Kasumi-1 (cell line): ENCODE measurements at regions not wholly inside any gene's neighbourhood (a gene's known extent, or its start where the extent isn't known, plus 50 kb on each side); places are given as distances from the start of the nearest gene placed in this dataset.
A peak's percentile ranks its signal among the peaks of the same experiment; 100 is the strongest.

ENCODE experiments used
- DNase-seq, 2 experiments: peaks; one replicate each; lab custom pipeline; 2025; lab: John Stamatoyannopoulos, UW

DNA sequence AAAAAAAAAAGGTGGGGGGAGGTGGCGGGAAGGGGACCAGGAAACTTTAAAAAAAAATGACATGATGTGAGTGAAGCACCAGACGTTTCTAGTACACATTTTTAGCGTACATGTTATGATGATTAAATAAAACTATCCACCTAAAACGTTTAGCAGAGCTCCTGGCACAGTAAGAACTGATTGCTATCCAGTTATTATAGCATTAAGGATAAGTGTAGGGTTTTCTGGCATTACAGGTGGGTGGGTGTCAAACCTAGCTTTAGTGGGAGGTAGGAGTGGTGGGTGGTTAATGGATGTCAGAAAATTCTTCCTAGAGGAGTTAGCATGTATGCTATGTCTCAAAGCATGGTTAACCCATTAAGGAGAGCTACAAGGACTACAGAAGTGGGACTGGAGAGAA is 2329.5 kb downstream of the MAT2B start:
- DNase-seq = no peak

DNA sequence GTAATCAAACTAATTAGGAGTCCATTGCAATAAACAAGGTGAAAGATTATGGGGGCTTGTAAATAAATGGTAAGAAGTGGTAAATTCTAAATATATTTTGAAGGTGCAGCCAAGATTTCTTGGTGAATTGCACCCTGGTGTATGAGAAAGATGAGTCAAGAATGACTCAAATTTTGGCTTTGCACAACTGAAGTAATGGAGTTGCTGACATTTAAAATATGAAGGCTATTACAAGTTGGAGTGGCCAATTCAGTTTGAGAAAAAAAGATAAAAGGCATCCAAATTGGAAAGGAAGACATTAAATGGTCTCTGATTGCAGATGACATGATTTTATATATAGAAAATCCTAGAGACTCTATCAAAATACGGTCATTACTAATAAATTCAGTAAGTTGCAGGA is 2330.6 kb downstream of the MAT2B start:
- no peak for DNase-seq

DNA sequence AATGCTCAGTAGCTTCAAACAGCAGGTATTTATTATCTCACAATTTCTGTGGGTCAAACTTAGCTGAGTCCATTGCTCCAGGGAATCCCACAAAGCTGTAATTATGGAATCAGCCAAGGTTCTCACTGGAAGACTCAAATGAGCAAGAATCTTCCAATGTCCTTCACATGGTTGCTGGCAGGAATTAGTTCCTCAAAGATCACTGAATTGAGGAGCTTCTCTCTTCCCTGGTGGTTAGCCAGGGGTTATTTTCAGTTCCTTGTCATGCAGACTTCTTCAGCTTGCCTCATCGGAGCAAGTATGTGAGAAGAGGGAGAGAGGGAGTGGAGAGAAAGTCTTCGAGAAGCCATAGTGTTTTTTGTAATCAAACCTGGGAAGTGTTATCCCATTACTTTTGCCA is 2331.9 kb downstream of the MAT2B start:
- peak in 1 of 2 experiments; percentile 15 for DNase-seq

DNA sequence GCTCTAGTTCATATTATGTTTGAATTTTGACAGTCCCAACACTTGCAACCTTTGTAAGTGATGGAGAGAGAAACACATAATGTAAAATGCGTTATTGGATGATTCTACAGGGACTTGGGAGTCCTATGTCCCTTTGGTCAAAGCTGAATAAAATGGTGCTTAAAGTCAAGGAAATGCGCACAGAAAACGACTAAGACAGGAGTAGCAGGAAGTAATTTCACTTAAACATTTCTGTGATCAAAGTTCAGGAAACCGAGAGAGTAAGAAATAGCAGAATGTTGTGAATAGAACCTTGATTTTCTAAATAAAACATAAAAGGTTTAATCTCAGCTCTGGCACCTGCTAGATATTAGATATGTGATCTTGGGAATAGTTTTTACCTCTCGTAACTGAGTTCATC is 2339.2 kb downstream of the MAT2B start:
- no peak for DNase-seq

DNA sequence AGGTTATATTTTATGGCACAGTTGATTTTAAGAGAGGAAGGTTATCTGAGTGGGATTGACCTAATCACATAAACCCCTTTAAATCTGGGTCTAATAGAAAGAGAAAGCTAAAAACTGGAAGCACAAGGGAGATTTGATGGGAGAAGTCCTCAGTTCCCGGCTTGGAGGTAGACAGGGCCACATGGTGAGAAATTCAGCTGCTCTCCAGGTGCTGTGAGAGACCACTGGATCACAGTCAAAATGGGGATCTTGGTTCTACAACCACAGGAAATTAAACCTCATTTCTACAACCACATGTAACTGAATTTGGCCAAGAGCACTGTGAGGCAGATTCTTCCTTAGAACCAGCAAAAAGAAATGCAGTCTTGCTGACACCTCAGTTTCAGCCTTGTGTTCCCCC is 2352.7 kb downstream of the MAT2B start:
- no peak for DNase-seq

DNA sequence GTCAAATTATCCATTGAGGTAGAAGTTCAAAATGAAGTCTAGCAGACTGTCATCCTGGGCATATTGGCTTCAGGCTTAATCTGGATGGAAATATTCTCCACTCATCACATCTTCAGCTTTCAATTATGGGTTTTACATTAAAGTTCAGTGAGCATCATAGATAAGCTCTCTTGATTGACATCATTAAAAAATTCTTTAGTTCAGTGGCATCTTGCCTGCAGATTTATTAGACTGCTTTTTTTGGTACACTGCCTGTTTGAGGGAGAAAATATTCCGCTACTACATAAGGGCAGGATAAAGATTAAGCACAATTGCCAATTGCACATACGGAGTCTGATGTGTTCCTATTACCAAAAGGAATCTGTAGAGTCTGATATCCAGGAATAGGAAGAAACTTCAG is 2353.8 kb downstream of the MAT2B start:
- no peak for DNase-seq

DNA sequence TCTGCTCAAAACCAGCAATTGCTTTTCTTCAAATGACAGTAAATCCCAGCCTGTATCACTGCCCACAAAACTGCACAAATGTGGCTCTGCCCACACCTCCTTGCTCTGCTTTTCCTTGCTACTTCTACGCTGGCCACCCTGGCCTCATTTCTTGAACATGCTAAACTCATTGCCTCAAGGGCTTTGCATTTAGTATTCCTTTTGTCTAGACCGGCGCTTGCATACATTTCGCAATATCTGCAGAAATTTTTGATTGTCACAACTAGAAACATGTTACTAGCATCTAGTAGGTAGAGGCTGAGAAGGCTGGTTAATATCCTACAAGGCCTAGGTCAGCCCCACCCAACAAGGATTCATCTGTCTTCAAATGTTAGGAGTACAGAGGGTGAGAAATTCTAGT is 2357.8 kb downstream of the MAT2B start:
- DNase-seq = no peak

DNA sequence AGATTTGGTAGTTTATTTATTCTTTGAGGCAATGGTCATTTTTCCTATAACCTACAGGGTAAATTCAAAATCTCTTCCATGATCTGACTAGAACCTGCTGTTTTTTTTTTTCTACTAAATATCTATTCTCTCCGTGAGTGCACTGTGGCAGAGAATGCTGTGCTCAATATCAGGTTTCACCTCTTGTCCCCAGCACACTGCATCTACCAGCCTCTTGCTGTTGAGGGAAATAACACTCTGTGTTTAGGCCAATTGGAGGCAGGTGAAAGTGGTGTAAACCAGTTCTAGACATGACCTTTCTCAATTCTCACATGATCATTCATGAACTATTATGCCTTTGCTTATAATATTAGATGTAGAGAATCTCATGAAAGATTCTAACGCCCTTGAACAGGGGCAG is 2365.9 kb downstream of the MAT2B start:
- DNase-seq = no peak

DNA sequence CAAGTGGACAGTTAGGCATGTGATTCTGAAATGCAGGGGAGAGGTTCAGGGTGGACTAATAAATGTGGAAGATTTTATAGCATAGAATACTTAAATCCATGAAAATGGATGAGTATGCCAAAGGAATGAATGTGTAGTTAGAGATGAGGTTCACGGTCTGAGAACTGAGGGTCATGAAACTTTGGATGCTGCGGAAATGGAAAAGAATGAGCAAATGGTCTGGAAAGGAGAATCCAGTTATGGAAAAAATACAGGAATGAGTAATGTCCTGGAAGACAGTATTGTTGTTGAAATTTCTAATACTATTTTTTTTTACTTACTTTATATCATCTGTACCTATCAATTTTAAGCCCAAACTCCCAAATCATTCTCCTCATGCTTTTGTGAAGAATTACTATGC is 2369.4 kb downstream of the MAT2B start:
- no peak for DNase-seq

DNA sequence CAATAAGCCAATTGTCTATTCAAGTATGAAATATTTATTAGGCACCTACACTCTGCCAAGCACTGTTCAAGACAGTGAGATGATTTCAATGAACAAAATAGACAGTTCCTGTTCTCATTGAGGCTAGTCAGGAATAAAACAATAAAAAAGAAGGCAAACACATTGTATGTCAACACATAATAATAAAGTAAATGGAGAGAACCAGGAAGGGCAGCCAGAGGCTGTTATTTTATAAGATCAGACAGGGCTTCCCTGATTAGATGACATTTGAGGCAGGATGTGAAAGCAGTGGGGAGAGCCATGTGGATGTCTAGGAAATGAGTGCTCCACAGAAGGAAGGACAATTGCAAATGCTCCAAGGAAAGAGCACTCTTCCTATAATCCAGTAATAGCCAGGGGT is 2371.1 kb downstream of the MAT2B start:
- DNase-seq = no peak

DNA sequence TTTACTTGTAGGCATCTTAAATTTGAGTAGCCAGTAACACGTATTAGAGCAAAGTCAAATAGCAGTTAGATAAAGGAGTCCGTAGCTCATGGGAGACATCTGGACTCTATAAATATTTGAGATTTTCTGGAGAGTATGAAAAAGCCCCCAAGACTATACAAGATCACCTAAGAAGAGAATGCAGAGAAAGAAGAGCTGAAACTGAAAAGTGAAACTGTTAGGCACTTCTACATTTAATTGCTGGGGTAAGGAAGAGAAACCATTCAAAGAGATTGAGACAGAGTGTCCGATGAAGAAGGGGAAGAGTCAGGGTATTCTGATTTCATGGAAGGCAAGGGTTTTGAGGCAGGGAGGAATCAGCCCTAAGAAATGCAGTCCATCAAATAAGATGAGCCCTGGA is 2372.1 kb downstream of the MAT2B start:
- no peak for DNase-seq

DNA sequence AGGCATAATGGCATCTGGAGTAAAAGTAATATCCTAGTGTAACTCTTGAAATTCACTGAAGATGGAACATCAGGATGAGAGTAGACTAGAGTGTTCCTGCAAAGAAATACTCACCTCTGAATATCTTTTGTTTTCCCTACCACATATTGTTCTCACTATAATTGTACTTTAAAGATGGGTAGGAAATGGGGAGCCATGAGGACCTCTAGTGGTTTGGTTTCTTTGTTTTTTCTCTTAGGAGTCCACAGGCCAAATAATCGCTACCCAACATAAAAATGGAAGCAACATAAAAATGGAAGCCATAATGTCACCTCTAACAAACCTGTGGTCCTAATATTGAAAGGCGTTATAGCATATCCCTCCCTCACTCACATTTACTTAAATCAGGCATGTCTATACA is 2375.8 kb downstream of the MAT2B start:
- peak; percentile 43 to 71 for DNase-seq

DNA sequence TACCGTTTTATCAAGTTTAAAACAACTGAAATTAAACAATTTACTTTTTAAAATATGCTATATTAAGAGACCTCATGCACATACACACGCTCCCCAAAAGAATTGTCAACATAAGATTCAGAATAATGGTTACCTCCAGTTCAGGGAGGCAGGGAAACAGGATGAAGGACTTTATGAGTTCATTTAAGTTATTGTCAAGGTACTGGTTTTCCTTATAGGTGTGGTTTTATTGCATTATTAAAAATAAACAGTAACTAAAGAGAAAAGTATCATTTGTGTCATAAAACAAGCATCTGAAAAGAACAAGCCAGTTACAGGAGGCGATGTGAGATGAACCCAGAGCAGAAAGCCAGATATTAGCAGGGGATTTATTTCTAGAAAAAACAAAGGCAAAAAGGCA is 2376.7 kb downstream of the MAT2B start:
- DNase-seq = no peak

DNA sequence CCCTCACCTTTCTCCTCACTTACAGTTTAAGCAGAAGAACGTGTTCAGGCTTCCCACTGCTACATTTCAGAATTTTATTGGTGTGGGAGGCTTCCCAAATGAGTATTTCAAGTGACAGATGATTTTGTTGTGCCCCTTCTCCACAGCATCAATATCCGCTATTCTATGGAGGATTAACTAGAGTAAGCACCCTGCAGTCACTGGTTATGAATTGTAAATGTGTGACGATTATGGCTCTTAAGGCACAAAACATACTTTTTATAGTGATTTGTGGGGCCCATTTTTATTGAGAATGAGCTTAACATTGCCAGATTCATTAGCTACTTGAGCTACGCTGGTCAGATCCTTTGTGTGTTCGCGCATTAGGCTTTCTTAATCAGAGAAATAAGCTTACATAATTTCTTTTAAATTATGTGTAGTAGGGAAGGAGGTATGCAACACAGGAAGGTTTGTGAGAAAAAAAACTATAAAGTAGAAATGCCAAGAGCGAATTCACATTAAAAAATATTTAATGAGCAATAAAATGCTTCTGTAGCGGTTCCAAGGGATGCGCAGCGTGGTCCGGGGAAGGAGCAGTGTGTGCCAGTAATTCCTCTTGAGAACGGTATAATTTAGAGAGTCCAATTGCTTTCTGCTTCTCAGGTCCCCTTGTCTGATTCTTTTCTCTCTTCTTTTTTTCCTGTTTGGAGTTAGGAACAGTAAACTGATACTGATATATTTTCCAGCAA is 2380.4 kb downstream of the MAT2B start:
- DNase-seq = no peak

DNA sequence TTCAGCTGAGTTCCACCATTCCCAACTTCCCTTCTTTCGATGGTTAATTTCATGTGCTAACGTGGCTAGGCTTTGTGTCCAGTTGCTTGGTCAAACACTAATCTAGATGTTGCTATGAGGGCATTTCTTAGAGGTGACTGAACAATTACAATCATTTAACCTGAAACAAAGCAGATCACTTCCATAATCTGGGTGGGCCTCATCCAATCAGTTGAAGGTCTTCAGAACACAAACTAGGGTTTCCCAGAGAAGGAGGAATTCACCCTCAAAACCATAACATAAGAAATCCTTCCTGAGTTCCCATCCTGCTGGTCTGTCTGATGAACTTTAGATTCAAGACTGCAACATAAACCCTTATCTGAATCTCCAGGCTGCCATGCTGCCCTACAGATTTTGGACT is 2381.7 kb downstream of the MAT2B start:
- DNase-seq = no peak

DNA sequence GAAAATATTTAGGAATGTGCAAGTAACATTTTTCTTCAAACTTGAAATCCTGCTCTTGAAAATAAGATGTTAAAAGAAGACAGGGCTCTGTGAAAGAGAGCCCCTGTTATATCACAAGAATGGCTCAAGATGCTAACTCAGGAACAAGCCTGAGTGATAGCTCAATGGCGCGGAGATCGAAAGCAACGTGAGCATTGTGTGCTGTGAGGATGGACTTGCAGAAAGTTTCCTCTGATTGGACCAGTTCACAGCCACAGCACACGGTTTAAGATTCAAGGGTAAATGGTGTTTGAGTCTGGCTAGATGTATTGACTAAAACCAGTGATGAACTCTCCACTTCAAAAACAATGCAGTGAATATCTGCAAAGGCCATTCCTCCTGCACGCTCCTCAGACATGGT is 2387.0 kb downstream of the MAT2B start:
- DNase-seq = no peak

DNA sequence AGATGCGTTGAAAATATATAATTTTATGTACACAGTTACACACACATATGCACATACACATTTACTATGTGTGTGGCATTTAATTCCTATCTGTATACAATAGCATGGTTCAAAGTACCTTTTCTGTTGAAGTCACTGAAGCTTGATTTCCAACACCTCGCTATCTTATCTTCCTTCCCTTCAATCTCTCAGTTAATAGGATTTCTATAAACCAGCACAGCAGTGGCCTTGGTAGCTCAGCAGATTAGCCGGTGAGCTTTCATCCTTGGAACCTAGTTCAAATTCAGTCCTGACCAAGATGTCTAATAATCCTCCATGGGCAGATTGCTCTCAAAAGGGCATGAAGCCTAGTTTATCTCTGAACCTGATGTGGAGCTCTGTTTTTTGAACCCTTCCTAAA is 2389.5 kb downstream of the MAT2B start:
- DNase-seq = no peak

DNA sequence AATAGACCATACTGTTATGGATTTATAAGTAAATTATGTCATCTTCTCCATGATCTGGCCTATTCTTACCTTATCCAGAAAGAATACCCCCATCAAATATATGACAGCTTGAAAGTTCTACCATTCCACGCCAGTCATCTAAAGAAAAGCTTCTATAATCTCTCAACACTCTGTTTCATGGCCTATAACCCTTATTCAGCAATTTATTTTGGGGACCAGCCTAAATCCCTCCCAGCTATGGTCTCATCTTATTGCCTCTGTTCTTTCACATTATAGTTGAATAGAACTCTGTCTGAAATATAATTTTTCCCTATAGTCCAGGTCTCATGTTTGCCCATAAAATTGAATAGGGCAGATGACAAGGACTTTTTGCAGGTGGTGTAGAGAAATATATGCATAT is 2387.6 kb upstream of the WWC1 start:
- no peak for DNase-seq

DNA sequence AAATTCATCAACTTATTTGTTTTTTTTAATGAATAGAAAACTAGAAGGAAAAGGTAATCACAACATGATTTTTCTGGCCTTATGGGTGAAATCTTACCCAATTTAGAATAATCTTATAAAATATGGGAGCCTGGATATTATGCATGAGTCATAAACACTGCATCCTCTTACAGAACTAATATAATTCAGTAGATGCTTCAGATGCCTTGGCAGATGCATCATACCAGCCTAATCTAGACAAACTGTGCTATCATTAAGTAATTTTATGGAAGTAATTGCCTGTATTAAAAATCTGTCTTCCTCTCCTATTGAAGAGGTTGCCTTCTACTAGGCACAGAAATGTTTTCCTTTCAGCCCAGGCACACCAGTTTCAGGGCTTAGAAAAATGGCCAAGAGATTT is 2384.6 kb upstream of the WWC1 start:
- DNase-seq = no peak

DNA sequence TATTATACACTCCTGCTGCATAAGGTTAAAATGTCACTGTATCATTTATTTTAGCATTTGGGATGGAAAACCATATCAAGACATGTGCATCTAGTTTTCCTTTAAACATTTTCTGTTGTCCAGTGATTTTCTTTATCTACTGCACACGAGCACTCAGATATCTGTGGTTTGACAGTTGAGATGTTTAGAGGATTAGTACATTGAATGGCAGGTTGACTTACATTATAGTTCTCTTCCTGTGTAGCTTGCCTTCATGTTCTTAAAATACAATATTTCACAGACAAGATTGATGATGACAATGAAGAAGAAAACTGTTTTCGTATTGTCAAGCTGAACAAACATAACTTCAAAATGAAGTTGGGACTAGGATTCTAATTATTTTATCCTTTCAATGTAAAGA is 2378.4 kb upstream of the WWC1 start:
- no peak for DNase-seq

DNA sequence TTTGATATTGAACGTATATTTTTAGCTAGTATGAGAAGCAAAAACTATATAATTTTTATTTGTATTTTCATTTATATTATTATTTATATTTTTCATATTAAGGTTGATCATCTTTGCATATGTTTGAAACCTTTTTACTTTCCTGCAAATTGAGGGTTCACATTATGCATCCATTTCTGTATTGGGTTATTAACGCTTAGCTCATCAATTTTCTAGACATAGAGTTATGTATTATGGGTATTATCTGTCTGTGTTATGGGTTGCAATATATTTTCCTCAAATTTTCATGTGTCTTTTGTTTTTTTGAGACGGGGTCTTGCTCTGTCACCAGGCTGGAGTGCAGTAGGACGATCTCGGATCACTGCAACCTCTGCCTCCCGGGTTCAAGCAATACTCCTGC is 2377.0 kb upstream of the WWC1 start:
- no peak for DNase-seq

DNA sequence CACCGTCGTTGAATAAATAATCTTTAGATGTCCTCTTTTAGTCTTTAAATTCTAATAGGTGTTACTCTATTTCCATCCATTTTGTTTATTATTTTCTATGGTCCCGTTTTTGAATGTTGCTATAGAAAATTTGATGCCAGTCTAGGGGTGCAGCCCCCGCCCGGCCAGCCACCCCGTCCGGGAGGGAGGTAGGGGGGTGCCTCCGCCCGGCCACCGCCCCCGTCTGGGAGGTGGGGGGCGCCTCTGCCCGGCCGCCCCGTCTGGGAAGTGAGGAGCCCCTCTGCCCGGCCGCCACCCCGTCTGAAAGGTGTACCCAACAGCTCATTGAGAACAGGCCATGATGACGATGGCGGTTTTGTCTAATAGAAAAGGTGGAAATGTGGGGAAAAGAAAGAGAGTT is 2372.2 kb upstream of the WWC1 start:
- DNase-seq = no peak

DNA sequence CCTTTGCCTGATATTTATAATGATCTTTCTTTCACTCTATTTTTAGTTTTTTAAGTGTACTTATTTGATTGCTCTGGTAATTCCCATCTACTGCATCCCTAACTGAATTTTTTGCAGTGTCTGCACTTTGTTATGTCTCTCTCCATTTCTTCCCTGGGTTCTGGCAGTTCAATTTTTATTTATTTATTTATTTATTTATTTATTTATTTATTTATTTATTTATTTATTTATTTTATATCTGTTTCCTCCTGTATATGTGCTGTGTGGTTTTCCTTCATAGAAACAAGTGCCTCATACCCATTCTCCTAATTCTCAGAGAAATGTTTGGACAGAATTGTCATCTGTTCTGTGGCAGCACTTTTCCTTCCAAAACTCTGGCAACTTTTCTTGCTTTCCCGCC is 2370.8 kb upstream of the WWC1 start:
- DNase-seq = no peak

DNA sequence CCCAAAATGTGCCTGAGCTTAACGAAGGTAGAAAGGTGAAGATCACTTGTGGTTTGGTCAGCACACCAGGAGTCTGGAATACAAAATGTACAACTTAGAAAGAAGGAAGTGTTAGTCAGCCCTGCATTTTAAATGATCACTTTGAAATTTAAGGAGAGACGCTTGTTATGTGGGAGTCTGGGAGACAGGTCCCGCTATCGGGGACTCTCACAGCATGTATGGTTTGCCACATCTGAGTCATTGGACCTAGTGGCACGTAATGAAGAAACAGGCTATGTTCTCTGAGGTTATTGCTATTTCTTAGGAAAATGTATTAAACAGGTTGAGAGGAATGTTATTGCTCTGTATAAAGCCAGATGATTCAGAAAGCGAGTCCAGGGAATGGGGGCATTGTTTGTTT is 2362.5 kb upstream of the WWC1 start:
- DNase-seq = no peak

DNA sequence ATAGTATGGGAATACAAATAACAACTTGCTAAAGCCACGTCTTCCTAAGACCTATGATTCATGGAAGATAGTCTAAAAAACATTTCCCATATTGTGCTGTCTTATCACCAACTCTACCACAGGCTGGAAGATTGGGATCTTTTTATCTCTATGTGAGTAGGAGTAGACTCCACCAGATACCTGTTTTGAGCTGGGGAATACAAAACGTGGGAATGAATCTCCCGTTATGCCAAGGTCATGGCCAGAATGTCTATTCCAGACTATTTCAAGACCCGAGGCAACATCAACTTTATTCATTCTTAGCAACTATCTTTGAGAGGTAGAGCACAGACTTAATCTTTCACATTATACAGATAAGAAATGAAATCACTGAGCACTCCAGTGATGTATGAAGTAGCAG is 2350.9 kb upstream of the WWC1 start:
- DNase-seq = no peak
